ENCODE measurements at regions not wholly inside any gene's neighbourhood (a gene's known extent, or its start where the extent isn't known, plus 50 kb on each side); places are given as distances from the start of the nearest gene placed in this dataset.
"Not testable (repeated sequence)": the region's sequence is repeated elsewhere in the genome, so short reads cannot be mapped to it uniquely, and the experiment has no call there.

GRCh38 chr12:75614396-75614795 lies 103.0 kb upstream of the KRR1 start:
- H3F3A ChIP-seq (replicated peaks; ENCODE audit: insufficient read depth); DNase-seq; H3K27me3 ChIP-seq (ENCODE audit: insufficient read depth); H3K27ac ChIP-seq (ENCODE audit: low read depth in 2 of 2, low read length in 1 of 2); H3K4me3 ChIP-seq (ENCODE audit: low read depth in 2 of 2, low read length in 1 of 2); H3K4me1 ChIP-seq (ENCODE audit: control insufficient read depth in 1 of 2, insufficient read depth in 2 of 2, low read depth in 1 of 2, low read length in 1 of 2); H3K4me2 ChIP-seq; H3K9me2 ChIP-seq; H3K79me2 ChIP-seq (ENCODE audit: insufficient read depth); H3K9me3 ChIP-seq; H4K20me1 ChIP-seq (ENCODE audit: insufficient read depth); H2AFZ ChIP-seq (ENCODE audit: low read depth); H3K36me3 ChIP-seq (replicated peaks in 1 of 2; ENCODE audit: control insufficient read depth in 1 of 2, insufficient read depth in 2 of 2, low read length in 1 of 2); POLR2A ChIA-PET; H3K9ac ChIP-seq: not testable (repeated sequence)
- 72% methylated on average over 4 of the region's 4 CpGs for WGBS (ENCODE audit: low lambda C conversion rate)
- CTCF ChIA-PET = interaction anchor here (1.3 kb wide), 1 partner anchor 423 kb away, joined by 3 read pairs; no protein-coding TSS in a partner anchor

DNA sequence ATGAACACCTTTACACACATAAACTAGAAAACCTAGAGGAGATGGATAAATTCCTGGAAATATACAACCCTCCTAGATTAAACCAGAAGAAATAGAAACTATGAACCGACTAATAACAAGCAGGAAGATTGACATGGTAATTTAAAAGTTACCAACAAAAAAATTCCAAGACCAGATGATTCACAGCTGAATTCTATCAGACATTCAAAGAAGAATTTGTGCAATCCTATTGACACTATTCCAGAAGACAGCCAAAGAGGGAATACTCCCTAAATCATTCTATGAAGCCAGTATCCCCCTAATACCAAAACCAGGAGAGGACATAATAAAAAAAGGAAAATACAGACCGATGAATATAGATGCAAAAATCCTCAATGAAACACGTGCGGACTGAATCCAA lies 102.6 kb upstream of the KRR1 start:
- ChIA-PET CTCF (interaction anchor here (0.9 to 1.3 kb wide), 2 partner anchors 9 to 423 kb away, joined by 3 read pairs; no protein-coding TSS in a partner anchor), POLR2A (no interaction called here)
- H3K36me3 ChIP-seq (replicated peaks in 1 of 2; ENCODE audit: control insufficient read depth in 1 of 2, insufficient read depth in 2 of 2, low read length in 1 of 2) = no peaks in the 10 kb centered on the region
- DNase-seq = no peak
- no peaks in the 10 kb centered on the region for H3K9me2 ChIP-seq
- H3K4me2 ChIP-seq = no peak overlapping the region
- H3K9ac ChIP-seq = no peak overlapping the region
- no peaks in the 10 kb centered on the region for H3K4me1 ChIP-seq (ENCODE audit: control insufficient read depth in 1 of 2, insufficient read depth in 2 of 2, low read depth in 1 of 2, low read length in 1 of 2)
- H3F3A ChIP-seq (replicated peaks; ENCODE audit: insufficient read depth) = no peaks in the 10 kb centered on the region
- whole genome bisulfite sequencing (ENCODE audit: low lambda C conversion rate) = 90% methylated on average over 4 of the region's 4 CpGs
- no peak overlapping the region for H3K27ac ChIP-seq (ENCODE audit: low read depth in 2 of 2, low read length in 1 of 2)
- H4K20me1 ChIP-seq (ENCODE audit: insufficient read depth) = no peaks in the 10 kb centered on the region
- no peaks in the 10 kb centered on the region for H3K27me3 ChIP-seq (ENCODE audit: insufficient read depth)
- no peak overlapping the region for H3K4me3 ChIP-seq (ENCODE audit: low read depth in 2 of 2, low read length in 1 of 2)
- H3K79me2 ChIP-seq (ENCODE audit: insufficient read depth) = no peaks in the 10 kb centered on the region
- H2AFZ ChIP-seq (ENCODE audit: low read depth) = no peak overlapping the region
- H3K9me3 ChIP-seq = no peaks in the 10 kb centered on the region
- TF ChIP-seq NRF1 (IDR thresholded peaks at IDR 0.05; ENCODE audit: low read depth, low read length) (no peak), MXI1 (IDR thresholded peaks at IDR 0.05; ENCODE audit: low read depth, low read length) (no peak), RXRA (IDR thresholded peaks at IDR 0.05; ENCODE audit: borderline replicate concordance, low read depth) (no peak), CTCF (IDR thresholded peaks at IDR 0.05) (no peak), TEAD4 (IDR thresholded peaks at IDR 0.05; ENCODE audit: borderline replicate concordance, insufficient read depth) (no peak), TAF1 (IDR thresholded peaks at IDR 0.05; ENCODE audit: borderline replicate concordance, low read depth, low read length) (no peak), IRF3 (IDR thresholded peaks at IDR 0.05; ENCODE audit: low read depth, low read length) (no peak), FOXJ3 (CRISPR knock-in tag; IDR thresholded peaks at IDR 0.05) (no peak), GABPA (IDR thresholded peaks at IDR 0.05; ENCODE audit: low read depth) (no peak), EZH2phosphoT487 (IDR thresholded peaks at IDR 0.05; ENCODE audit: borderline replicate concordance, low read depth) (no peak)
- TF ChIP-seq, protein P1, sequence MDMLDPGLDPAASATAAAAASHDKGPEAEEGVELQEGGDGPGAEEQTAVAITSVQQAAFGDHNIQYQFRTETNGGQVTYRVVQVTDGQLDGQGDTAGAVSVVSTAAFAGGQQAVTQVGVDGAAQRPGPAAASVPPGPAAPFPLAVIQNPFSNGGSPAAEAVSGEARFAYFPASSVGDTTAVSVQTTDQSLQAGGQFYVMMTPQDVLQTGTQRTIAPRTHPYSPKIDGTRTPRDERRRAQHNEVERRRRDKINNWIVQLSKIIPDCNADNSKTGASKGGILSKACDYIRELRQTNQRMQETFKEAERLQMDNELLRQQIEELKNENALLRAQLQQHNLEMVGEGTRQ (IDR thresholded peaks at IDR 0.05; ENCODE audit: borderline replicate concordance, low read depth, low read length) = no peak
